ENCODE measurements at regions not wholly inside any gene's neighbourhood (a gene's known extent, or its start where the extent isn't known, plus 50 kb on each side); places are given as distances from the start of the nearest gene placed in this dataset.

DNA sequence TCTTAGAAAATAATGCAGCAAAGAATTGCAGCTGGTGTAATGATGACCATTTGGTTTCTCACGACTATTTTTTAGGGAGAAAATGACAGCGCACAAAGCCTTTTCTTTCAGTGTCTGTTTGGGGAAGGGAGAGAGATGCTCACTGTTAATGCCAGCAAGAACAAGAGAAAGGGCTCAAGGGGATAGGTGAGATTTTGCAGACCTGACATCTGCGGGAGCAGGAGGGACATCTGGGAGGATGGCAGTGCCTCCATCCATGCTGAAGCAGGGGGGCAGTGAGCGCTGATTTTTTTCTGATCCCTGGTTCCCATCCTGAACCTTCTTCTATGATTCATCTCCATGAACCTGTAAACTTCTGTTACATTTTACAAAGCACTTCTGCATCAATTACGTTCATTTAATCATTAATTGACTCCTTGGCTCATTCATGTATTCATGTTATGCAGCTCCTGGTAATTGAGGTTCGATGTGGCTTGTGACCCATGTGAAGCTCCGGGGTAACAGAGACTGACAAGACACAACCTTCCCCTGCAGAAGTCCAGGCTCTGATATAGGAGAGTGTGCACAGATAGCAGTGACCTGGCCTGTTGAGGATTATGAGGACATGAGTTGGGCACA is 595.3 kb downstream of the PTPRU start:
- Histone ChIP-seq H3K9me3 (ENCODE audit: insufficient read depth, low read length) (no peaks in the 10 kb centered on the region), H3K4me1 (ENCODE audit: insufficient read depth, insufficient read length) (no peaks in the 10 kb centered on the region)

DNA sequence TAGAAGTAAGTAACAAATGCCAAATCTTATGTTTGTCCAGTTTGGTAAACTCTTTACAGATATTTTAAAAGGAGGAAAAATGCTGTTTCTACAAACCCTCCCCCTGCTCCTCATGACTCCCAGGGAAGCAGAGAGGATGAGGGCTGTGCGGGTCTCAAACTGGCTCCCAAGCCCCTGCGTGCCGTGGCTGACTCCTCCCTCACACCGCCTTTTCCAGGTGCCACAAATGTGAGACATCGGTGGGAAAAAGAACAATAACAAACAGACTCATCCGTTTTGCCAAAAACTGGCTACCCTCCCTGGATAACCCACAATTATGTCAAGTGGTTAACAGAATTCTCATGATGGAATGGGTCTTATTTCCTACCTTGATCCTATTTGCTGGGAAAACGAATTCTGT is 594.6 kb downstream of the PTPRU start:
- Histone ChIP-seq H3K36me3 (ENCODE audit: insufficient read depth, insufficient read length, low read length) (no peaks in the 10 kb centered on the region), H3K9ac (ENCODE audit: insufficient read length, low read depth) (no peak overlapping the region), H3K4me3 (ENCODE audit: insufficient read length, low read depth) (no peak overlapping the region), H3K4me1 (ENCODE audit: insufficient read depth, insufficient read length) (no peaks in the 10 kb centered on the region), H3K27me3 (ENCODE audit: insufficient read depth, insufficient read length) (no peaks in the 10 kb centered on the region), H3K9me3 (ENCODE audit: insufficient read depth, low read length) (no peaks in the 10 kb centered on the region)
- no peak for DNase-seq (ENCODE audit: low read depth, low spot score)
- no peak for TF ChIP-seq YY1 (IDR thresholded peaks at IDR 0.05; ENCODE audit: insufficient read depth, insufficient read length)
- TF ChIP-seq ZNF274 (IDR thresholded peaks at IDR 0.05; ENCODE audit: low read depth, low read length), result no peak

More for the DNA sequence above, 595.3 kb downstream of the PTPRU start:
- H3K27me3 ChIP-seq (ENCODE audit: insufficient read depth, insufficient read length), result no peaks in the 10 kb centered on the region
- no peak for TF ChIP-seq SUZ12 (IDR thresholded peaks at IDR 0.05; ENCODE audit: extremely low read depth, insufficient read depth, insufficient read length)
- no peak for TF ChIP-seq ZNF274 (IDR thresholded peaks at IDR 0.05; ENCODE audit: low read depth, low read length)
- TF ChIP-seq YY1 (IDR thresholded peaks at IDR 0.05; ENCODE audit: insufficient read depth, insufficient read length), result no peak
- H3K9ac ChIP-seq (ENCODE audit: insufficient read length, low read depth), result no peak overlapping the region
- no peaks in the 10 kb centered on the region for H3K36me3 ChIP-seq (ENCODE audit: insufficient read depth, insufficient read length, low read length)
- H3K4me3 ChIP-seq (ENCODE audit: insufficient read length, low read depth), result no peak overlapping the region
- no peak for DNase-seq (ENCODE audit: low read depth, low spot score)

DNA sequence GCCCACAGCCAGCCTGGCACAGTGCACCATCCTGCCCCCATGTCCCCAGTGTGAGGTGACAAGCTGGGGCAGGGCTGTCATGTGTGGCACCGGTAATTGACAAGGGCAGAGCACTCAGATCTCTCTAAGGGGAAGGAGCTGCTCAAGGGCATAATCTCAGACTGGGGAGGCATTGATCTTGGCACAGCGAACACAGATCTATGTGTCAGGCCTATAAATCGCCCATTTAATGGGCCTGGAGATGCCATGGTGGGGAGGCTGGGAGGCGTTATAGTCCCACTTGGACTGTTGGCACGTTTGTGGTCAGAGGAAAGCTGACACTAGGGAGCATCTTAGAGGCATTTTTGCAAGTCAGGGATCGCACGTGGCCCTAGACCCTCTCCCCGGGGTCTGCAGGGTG is 594.1 kb downstream of the PTPRU start:
- Histone ChIP-seq H3K36me3 (ENCODE audit: insufficient read depth, insufficient read length, low read length) (no peaks in the 10 kb centered on the region), H3K9ac (ENCODE audit: insufficient read length, low read depth) (no peak overlapping the region), H3K9me3 (ENCODE audit: insufficient read depth, low read length) (no peaks in the 10 kb centered on the region), H3K27me3 (ENCODE audit: insufficient read depth, insufficient read length) (no peaks in the 10 kb centered on the region), H3K4me1 (ENCODE audit: insufficient read depth, insufficient read length) (no peaks in the 10 kb centered on the region), H3K4me3 (ENCODE audit: insufficient read length, low read depth) (no peak overlapping the region)
- TF ChIP-seq YY1 (IDR thresholded peaks at IDR 0.05; ENCODE audit: insufficient read depth, insufficient read length), result no peak
- TF ChIP-seq SUZ12 (IDR thresholded peaks at IDR 0.05; ENCODE audit: extremely low read depth, insufficient read depth, insufficient read length), result no peak
- no peak for TF ChIP-seq ZNF274 (IDR thresholded peaks at IDR 0.05; ENCODE audit: low read depth, low read length)
- DNase-seq (ENCODE audit: low read depth, low spot score), result no peak

DNA sequence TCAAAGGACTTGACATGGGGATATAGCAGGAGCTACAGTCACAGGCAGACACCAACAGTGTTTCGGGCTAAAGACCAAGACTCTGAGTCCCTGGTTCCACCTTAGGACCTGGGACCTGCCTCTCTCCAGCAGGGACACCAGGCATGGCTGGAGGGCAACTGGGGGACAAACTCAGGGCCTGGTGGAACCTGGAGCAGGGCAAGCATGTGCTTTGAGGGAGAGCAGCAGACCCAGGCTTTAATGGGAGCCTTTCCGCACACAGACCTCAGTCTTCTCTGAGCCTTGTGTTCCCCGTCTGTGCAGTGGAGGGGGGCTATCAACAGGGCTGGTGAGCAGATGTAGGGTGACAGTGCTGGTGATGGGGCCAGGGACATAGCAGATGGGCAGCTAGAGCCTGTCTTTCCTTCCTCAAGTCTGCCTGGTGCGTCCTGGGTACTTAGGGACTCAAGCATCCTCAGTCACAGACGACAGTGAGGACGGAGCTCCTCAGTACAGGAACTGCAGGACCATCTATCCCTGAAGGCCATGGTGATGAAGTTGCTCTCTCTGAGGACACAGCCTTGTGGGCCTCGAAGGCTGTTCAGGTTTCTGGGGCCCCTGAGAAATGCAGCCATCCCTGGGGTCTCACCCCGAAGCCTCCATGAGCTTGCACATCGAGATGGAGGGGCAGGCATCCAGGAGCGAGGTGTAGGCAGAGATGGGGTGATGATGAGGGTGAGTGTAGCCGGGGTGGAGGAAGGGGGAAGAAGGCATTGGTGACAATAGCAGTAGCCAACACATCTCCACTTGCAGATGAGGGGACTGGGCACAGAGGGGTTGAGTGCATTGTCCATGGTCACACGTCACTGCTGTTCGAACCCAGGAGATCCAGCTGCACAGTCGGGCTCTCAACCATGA is 593.4 kb downstream of the PTPRU start:
- H3K4me1 ChIP-seq (ENCODE audit: insufficient read depth, insufficient read length), result peaks cover under 1% of the 10 kb centered on the region
- no peaks in the 10 kb centered on the region for H3K27me3 ChIP-seq (ENCODE audit: insufficient read depth, insufficient read length)
- H3K9ac ChIP-seq (ENCODE audit: insufficient read length, low read depth), result no peak overlapping the region
- TF ChIP-seq SUZ12 (IDR thresholded peaks at IDR 0.05; ENCODE audit: extremely low read depth, insufficient read depth, insufficient read length) (no peak), YY1 (IDR thresholded peaks at IDR 0.05; ENCODE audit: insufficient read depth, insufficient read length) (no peak), ZNF274 (IDR thresholded peaks at IDR 0.05; ENCODE audit: low read depth, low read length) (no peak)
- no peak overlapping the region for H3K4me3 ChIP-seq (ENCODE audit: insufficient read length, low read depth)
- DNase-seq (ENCODE audit: low read depth, low spot score), result no peak
- H3K36me3 ChIP-seq (ENCODE audit: insufficient read depth, insufficient read length, low read length), result no peaks in the 10 kb centered on the region
- H3K9me3 ChIP-seq (ENCODE audit: insufficient read depth, low read length), result no peaks in the 10 kb centered on the region

DNA sequence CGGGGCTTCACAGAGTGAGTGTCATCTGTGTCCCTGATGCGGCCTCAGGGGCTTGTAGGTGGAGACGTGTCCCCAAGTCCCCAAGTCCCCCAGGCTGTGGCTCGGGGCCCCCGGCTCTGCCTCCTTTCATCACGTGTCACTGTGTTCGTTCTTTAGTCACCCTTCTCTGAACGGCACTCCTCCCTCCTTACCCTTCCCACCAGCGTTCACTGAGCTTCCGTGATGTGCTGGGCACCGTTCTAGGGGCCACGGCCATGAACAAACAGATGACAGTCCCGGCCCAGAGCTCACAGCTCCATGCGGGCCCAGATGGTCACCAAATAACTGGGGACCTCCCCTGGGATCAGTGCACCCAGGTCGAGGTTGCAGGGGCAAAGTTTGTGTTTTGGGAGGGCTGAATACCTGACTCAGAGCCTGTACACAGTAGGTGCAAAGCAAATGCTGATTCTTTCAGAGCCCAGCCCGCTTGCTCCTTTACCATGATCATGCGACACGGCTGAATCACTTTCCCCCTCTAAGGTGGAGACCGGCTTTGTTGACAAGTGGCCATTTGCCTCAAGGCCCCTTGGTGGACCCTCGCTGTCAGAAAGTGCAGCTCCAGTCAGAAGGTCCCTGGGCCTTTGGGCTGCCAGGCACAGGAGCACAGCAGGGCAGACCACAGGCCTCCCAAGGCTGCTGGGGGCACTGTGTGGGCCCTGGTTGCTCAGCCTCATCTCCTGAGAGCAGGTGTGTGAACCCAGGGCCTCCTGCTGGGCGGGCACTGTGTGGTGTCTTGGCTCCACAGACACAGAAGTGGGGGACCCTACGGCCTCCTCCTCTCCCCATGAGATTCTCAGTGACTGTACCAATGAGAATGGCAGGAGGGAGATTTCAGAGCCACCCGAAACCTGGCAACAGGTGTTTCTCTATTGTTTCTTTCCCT is 592.5 kb downstream of the PTPRU start:
- Histone ChIP-seq H3K4me1 (ENCODE audit: insufficient read depth, insufficient read length) (peaks cover 5% of the 10 kb centered on the region), H3K9me3 (ENCODE audit: insufficient read depth, low read length) (no peaks in the 10 kb centered on the region), H3K4me3 (ENCODE audit: insufficient read length, low read depth) (no peak overlapping the region), H3K9ac (ENCODE audit: insufficient read length, low read depth) (no peak overlapping the region), H3K36me3 (ENCODE audit: insufficient read depth, insufficient read length, low read length) (no peaks in the 10 kb centered on the region), H3K27me3 (ENCODE audit: insufficient read depth, insufficient read length) (no peaks in the 10 kb centered on the region)
- TF ChIP-seq ZNF274 (IDR thresholded peaks at IDR 0.05; ENCODE audit: low read depth, low read length), result no peak
- no peak for TF ChIP-seq YY1 (IDR thresholded peaks at IDR 0.05; ENCODE audit: insufficient read depth, insufficient read length)
- no peak for TF ChIP-seq SUZ12 (IDR thresholded peaks at IDR 0.05; ENCODE audit: extremely low read depth, insufficient read depth, insufficient read length)
- no peak for DNase-seq (ENCODE audit: low read depth, low spot score)

DNA sequence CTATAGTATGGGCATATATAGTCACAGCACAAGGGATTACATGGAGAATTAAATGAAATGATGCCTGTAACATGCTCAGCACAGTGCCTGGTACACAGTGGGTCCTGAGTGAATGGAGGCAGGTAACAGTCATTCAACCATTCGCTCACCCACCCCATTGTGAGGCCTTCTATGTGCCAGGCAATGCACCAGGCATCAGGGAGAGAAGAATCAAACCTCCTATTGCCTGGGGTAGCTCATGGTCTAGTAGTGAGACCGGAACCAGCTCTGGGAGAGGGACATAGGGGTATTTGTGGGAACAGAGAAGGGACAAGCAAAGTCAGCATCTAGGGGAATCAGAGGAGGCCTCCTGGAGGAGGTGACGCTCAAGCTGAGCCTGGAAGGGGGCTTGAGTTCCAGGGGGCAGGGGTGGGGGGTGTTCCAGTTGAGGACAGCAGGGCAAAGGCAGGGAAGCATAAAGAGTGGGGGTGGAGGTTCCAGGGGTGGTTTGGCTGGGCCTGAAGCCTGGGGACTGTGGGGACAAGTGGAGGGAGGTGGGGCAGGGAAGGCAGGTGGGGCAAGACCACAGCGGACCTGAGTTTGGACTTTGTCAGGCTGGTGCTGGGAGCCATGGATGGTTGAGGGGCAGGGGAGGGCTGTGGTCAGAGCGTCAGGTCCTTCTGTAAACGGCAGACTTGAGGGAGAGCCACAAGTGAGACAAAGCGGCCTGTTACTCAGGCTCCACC is 591.6 kb downstream of the PTPRU start:
- TF ChIP-seq ZNF274 (IDR thresholded peaks at IDR 0.05; ENCODE audit: low read depth, low read length) (no peak), YY1 (IDR thresholded peaks at IDR 0.05; ENCODE audit: insufficient read depth, insufficient read length) (no peak), SUZ12 (IDR thresholded peaks at IDR 0.05; ENCODE audit: extremely low read depth, insufficient read depth, insufficient read length) (no peak)
- Histone ChIP-seq H3K9ac (ENCODE audit: insufficient read length, low read depth) (no peak overlapping the region), H3K9me3 (ENCODE audit: insufficient read depth, low read length) (no peaks in the 10 kb centered on the region), H3K27me3 (ENCODE audit: insufficient read depth, insufficient read length) (no peaks in the 10 kb centered on the region), H3K36me3 (ENCODE audit: insufficient read depth, insufficient read length, low read length) (no peaks in the 10 kb centered on the region), H3K4me1 (ENCODE audit: insufficient read depth, insufficient read length) (peaks cover 5% of the 10 kb centered on the region), H3K4me3 (ENCODE audit: insufficient read length, low read depth) (no peak overlapping the region)
- DNase-seq (ENCODE audit: low read depth, low spot score), result no peak

Measured in NT2/D1 (cell line).